Thoracic aorta (tissue), 2 donors: ENCODE measurements at regions not wholly inside any gene's neighbourhood (a gene's known extent, or its start where the extent isn't known, plus 50 kb on each side); places are given as distances from the start of the nearest gene placed in this dataset.

Experiments
- ATAC-seq: fragments of 150-250 bp; one replicate; pipeline ENCODE4 v1.8.0; 2017; ENCODE audit warnings: low read depth; ENCODE audit not compliant: insufficient number of reproducible peaks, low FRiP score
- DNase-seq: peaks from one replicate; pipeline ENCODE4 v3.0.0-alpha.2; 2020; ENCODE audit warnings: low spot score
- H3K27ac ChIP-seq, 2 donors: fragments of 200-600 bp; sonication (generic); 1 replicate in 1 of 2; 2 replicates in 1 of 2; pipeline ENCODE4 v1.5.1; 2016; ENCODE audit warnings: mild to moderate bottlenecking in 2 of 2, moderate library complexity in 2 of 2
- H3K27me3 ChIP-seq: fragments of 200-600 bp; sonication (generic); replicated peaks from 2 replicates; pipeline ENCODE4 v1.6.0; 2016; ENCODE audit warnings: mild to moderate bottlenecking; ENCODE audit not compliant: insufficient read depth
- H3K36me3 ChIP-seq: fragments of 200-600 bp; sonication (generic); one replicate; pipeline ENCODE4 v1.5.1; 2016
- H3K4me1 ChIP-seq, 2 donors: fragments of 200-600 bp; sonication (generic); 1 replicate in 1 of 2; 2 replicates in 1 of 2; pipeline versions ENCODE4 v1.5.1 to v1.6.0; 2016; ENCODE audit warnings: low read depth in 2 of 2, mild to moderate bottlenecking in 1 of 2; ENCODE audit not compliant: control insufficient read depth in 1 of 2
- H3K4me3 ChIP-seq: fragments of 200-600 bp; sonication (generic); 2 replicates; pipeline ENCODE4 v1.5.1; 2016; ENCODE audit warnings: mild to moderate bottlenecking
- H3K9me3 ChIP-seq: fragments of 200-600 bp; sonication (generic); 2 replicates; pipeline ENCODE4 v1.5.1; 2016
- CTCF ChIP-seq: fragments of 200-600 bp; sonication (generic); IDR thresholded peaks from one replicate; pipeline ENCODE4 v1.5.1; 2019; ENCODE audit warnings: antibody characterized with exemption

GRCh38 chr3:56858331-56858730 is 56.6 kb upstream of the ARHGEF3 start:
- Histone ChIP-seq H3K4me3 (no peak overlapping the region), H3K27ac (no peak overlapping the region), H3K27me3 (no peaks in the 10 kb centered on the region), H3K4me1 (peaks cover 3 to 17% of the 10 kb centered on the region in 2 donors), H3K9me3 (no peaks in the 10 kb centered on the region), H3K36me3 (no peaks in the 10 kb centered on the region)
- TF ChIP-seq CTCF: no peak
- no peak for DNase-seq
- no peak for ATAC-seq

- Histone ChIP-seq H3K27ac (no peak overlapping the region), H3K4me1 (peaks cover 0 to 7% of the 10 kb centered on the region in 2 donors), H3K36me3 (no peaks in the 10 kb centered on the region), H3K9me3 (no peaks in the 10 kb centered on the region), H3K4me3 (no peak overlapping the region), H3K27me3 (no peaks in the 10 kb centered on the region)
- DNase-seq: no peak
- ATAC-seq: no peak
- TF ChIP-seq CTCF: no peak
These were observed 55.4 kb upstream of the ARHGEF3 start for GRCh38 chr3:56857178-56857577.

GRCh38 chr3:56856752-56857151 is 55.0 kb upstream of the ARHGEF3 start:
- Histone ChIP-seq H3K9me3 (no peaks in the 10 kb centered on the region), H3K27me3 (no peaks in the 10 kb centered on the region), H3K36me3 (no peaks in the 10 kb centered on the region), H3K27ac (no peak overlapping the region), H3K4me1 (peaks cover 0 to 6% of the 10 kb centered on the region in 2 donors), H3K4me3 (no peak overlapping the region)
- no peak for TF ChIP-seq CTCF
- no peak for ATAC-seq
- no peak for DNase-seq

GRCh38 chr3:56855856-56856512 is 54.2 kb upstream of the ARHGEF3 start:
- TF ChIP-seq CTCF: no peak
- no peaks in the 10 kb centered on the region for H3K9me3 ChIP-seq
- no peak for ATAC-seq
- H3K4me1 ChIP-seq: peaks cover 0 to 6% of the 10 kb centered on the region in 2 donors
- no peak overlapping the region for H3K27ac ChIP-seq
- no peak for DNase-seq
- H3K27me3 ChIP-seq: no peaks in the 10 kb centered on the region
- H3K4me3 ChIP-seq: no peak overlapping the region
- H3K36me3 ChIP-seq: no peaks in the 10 kb centered on the region

- Histone ChIP-seq H3K4me3 (no peak overlapping the region), H3K4me1 (peaks cover under 1 to 6% of the 10 kb centered on the region in 2 donors), H3K36me3 (no peaks in the 10 kb centered on the region), H3K27me3 (no peaks in the 10 kb centered on the region), H3K27ac (no peak overlapping the region), H3K9me3 (no peaks in the 10 kb centered on the region)
- no peak for TF ChIP-seq CTCF
- ATAC-seq (no peak), DNase-seq (no peak)
These were observed 53.3 kb upstream of the ARHGEF3 start for GRCh38 chr3:56854856-56855611.
